Liver (tissue), 7 donors: ENCODE measurements at regions not wholly inside any gene's neighbourhood (a gene's known extent, or its start where the extent isn't known, plus 50 kb on each side); places are given as distances from the start of the nearest gene placed in this dataset.

ENCODE experiments used
- DNase-seq: peaks from one replicate; pipeline ENCODE4 v3.0.0-alpha.2; 2017; ENCODE audit warnings: low spot score
- H3K27ac ChIP-seq, 2 donors: one replicate each; pipeline ENCODE4 v1.7.0; 2013; ENCODE audit warnings: inconsistent platforms in 2 of 2, low read length in 2 of 2, control low read depth in 1 of 2, low read depth in 1 of 2, mild to moderate bottlenecking in 1 of 2
- H3K27me3 ChIP-seq, 4 donors: one replicate each; pipeline versions ENCODE4 v1.6.1 to v1.7.0; 2013; ENCODE audit warnings: low read length in 3 of 4, inconsistent platforms in 1 of 4, mild to moderate bottlenecking in 1 of 4, moderate library complexity in 1 of 4; ENCODE audit not compliant: control insufficient read depth in 4 of 4, insufficient read depth in 4 of 4
- H3K36me3 ChIP-seq, 4 donors: one replicate each; pipeline versions ENCODE4 v1.6.1 to v1.7.0; 2013; ENCODE audit warnings: low read length in 3 of 4, mild to moderate bottlenecking in 3 of 4, low read depth in 1 of 4, moderate library complexity in 1 of 4; ENCODE audit not compliant: control insufficient read depth in 4 of 4, insufficient read depth in 3 of 4
- H3K4me1 ChIP-seq, 4 donors: one replicate each; pipeline versions ENCODE4 v1.6.1 to v1.7.0; 2013; ENCODE audit warnings: low read length in 3 of 4, mild to moderate bottlenecking in 3 of 4, moderate library complexity in 1 of 4; ENCODE audit not compliant: control insufficient read depth in 4 of 4, insufficient read depth in 4 of 4
- H3K4me3 ChIP-seq, 3 donors: one replicate each; pipeline versions ENCODE4 v1.6.1 to v1.7.0; 2013; ENCODE audit warnings: low read length in 3 of 3, control low read depth in 1 of 3, low read depth in 1 of 3, mild to moderate bottlenecking in 1 of 3
- H3K9ac ChIP-seq, 2 donors: one replicate each; pipeline ENCODE4 v1.7.0; 2013; ENCODE audit warnings: low read length in 2 of 2, mild to moderate bottlenecking in 2 of 2, moderate library complexity in 2 of 2, control low read depth in 1 of 2, low read depth in 1 of 2
- H3K9me3 ChIP-seq, 4 donors: one replicate each; pipeline versions ENCODE4 v1.6.1 to v1.7.0; 2013; ENCODE audit warnings: low read length in 3 of 4; ENCODE audit not compliant: control insufficient read depth in 4 of 4
- FOXA2 ChIP-seq: IDR thresholded peaks from 2 replicates; pipeline ENCODE4 v1.6.1; 2016; ENCODE audit warnings: antibody characterized with exemption
- HNF4A ChIP-seq, 2 donors: conservative IDR thresholded peaks; 2 replicates each; pipeline ENCODE4 v1.6.1; 2016; ENCODE audit warnings: antibody characterized with exemption in 2 of 2, mild to moderate bottlenecking in 2 of 2
- RXRA ChIP-seq, 2 donors: IDR thresholded peaks; 2 replicates each; pipeline ENCODE4 v1.6.1; 2017 to 2018; ENCODE audit warnings: antibody characterized with exemption in 2 of 2, mild to moderate bottlenecking in 1 of 2
- SP1 ChIP-seq: IDR thresholded peaks from 2 replicates; pipeline ENCODE4 v1.6.1; 2018; ENCODE audit warnings: antibody characterized with exemption, mild to moderate bottlenecking
- TAF1 ChIP-seq: conservative IDR thresholded peaks from 2 replicates; pipeline ENCODE4 v1.6.1; 2016; ENCODE audit warnings: antibody characterized with exemption, mild to moderate bottlenecking
- YY1 ChIP-seq: IDR thresholded peaks from 2 replicates; pipeline ENCODE4 v1.6.1; 2016; ENCODE audit warnings: antibody characterized with exemption, mild to moderate bottlenecking
- WGBS: extraction: QIAGEN DNeasy Blood & Tissue Kit; methylation state at CpG from one replicate; pipeline ENCODE4 v1.1.7; 2013; 5-methylcytosine and 5-hydroxymethylcytosine counted together
- TF ChIP-seq, protein P1 (sequence below): IDR thresholded peaks from 2 replicates; pipeline ENCODE4 v1.6.1; 2016; ENCODE audit warnings: antibody characterized with exemption
- TF ChIP-seq, protein P2 (sequence below): IDR thresholded peaks from 2 replicates; pipeline ENCODE4 v1.6.1; 2016; ENCODE audit warnings: antibody characterized with exemption
- TF ChIP-seq, protein P3 (sequence below): IDR thresholded peaks from 2 replicates; pipeline ENCODE4 v1.6.1; 2016; ENCODE audit warnings: antibody characterized with exemption, mild to moderate bottlenecking
- TF ChIP-seq, protein P4 (sequence below): IDR thresholded peaks from 2 replicates; pipeline ENCODE4 v1.6.1; 2016; ENCODE audit warnings: antibody characterized with exemption
- donor health status: healthy.
- donor health status: healthy.
- donor health status: healthy.
- donor health status: healthy.

DNA sequence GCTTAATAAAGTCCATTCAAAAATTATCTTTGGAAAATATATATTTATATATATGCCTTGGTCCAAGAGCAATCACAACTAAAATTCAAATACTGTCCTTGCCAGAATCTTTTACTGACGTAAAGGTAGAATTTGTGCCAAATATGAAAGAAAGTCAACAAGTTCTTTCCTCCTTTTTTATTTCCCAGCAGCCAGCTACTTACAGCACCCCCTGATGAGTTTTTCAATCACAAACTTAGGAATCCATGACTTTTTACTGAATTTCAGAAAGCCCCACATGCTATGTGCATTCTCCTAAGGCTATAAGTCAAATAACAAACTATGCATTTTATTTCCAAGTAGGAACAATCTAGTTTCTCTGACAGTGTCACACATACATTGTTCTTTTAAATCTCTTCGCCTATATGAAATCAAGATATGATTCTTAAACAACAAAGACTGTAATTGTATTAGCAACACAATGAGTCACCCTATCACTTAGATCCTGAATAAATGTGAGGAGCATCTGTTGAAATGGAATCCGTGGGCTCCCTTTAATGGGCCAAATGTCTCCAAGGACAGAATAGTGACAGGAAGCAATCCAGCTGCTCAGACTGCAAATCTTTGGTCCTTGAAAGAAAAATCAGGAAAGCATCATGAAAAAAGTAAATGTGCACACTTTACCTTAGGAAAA is 271.4 kb downstream of the DUSP6 start:
- H3K9me3 ChIP-seq: no peaks in the 10 kb centered on the region

DNA sequence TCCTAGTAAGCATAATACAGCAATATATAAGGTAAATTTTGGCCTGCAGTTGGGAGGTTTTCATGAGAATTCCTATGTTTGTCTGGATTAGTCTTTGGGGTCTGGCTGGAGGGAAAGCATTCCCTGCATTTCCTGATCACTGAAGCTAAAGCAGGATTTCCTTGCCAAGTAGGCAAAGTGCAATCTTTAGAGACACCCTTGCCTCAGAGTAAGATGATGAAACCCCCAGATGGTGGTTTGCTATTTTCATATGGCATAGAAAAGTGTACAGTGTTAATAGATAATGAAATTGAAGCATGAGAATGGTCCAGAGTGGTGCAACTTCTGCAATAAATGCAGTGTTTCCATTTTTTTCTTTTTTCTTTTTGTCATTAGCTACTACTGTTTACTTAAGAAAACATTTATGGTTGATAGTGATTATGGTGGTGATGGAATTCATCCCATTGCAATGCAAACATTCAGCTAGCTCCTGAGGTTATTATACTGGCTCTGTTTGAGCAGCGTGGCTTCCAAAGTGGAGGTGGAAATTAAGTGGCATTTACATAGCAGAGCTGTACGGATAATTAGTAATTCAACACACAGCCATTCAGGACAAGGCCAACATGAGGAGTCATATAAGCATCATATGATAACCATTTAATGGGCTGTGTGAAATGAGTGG is 276.3 kb downstream of the DUSP6 start:
- Histone ChIP-seq H3K9ac (no peak overlapping the region), H3K27ac (no peak overlapping the region), H3K36me3 (no peaks in the 10 kb centered on the region), H3K27me3 (no peaks in the 10 kb centered on the region), H3K4me3 (no peak overlapping the region), H3K9me3 (no peaks in the 10 kb centered on the region), H3K4me1 (no peaks in the 10 kb centered on the region)
- TF ChIP-seq YY1 (no peak), FOXA2 (no peak)
- TF ChIP-seq, protein P1, sequence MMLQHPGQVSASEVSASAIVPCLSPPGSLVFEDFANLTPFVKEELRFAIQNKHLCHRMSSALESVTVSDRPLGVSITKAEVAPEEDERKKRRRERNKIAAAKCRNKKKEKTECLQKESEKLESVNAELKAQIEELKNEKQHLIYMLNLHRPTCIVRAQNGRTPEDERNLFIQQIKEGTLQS: peak; percentile 23
- 97% methylated on average over 2 of the region's 2 CpGs for WGBS
- DNase-seq: no peak

More for the DNA sequence above, 271.4 kb downstream of the DUSP6 start:
- H3K27me3 ChIP-seq: no peaks in the 10 kb centered on the region
- H3K4me1 ChIP-seq: no peaks in the 10 kb centered on the region
- no peak overlapping the region for H3K27ac ChIP-seq
- H3K4me3 ChIP-seq: no peak overlapping the region
- no peak for DNase-seq
- no peak overlapping the region for H3K9ac ChIP-seq
- TF ChIP-seq, protein P2, sequence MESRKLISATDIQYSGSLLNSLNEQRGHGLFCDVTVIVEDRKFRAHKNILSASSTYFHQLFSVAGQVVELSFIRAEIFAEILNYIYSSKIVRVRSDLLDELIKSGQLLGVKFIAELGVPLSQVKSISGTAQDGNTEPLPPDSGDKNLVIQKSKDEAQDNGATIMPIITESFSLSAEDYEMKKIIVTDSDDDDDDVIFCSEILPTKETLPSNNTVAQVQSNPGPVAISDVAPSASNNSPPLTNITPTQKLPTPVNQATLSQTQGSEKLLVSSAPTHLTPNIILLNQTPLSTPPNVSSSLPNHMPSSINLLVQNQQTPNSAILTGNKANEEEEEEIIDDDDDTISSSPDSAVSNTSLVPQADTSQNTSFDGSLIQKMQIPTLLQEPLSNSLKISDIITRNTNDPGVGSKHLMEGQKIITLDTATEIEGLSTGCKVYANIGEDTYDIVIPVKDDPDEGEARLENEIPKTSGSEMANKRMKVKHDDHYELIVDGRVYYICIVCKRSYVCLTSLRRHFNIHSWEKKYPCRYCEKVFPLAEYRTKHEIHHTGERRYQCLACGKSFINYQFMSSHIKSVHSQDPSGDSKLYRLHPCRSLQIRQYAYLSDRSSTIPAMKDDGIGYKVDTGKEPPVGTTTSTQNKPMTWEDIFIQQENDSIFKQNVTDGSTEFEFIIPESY: no peak
- TF ChIP-seq FOXA2: no peak
- no peak for TF ChIP-seq TAF1
- TF ChIP-seq RXRA (IDR thresholded peaks at IDR 0.05): no peak
- no peak for TF ChIP-seq HNF4A (conservative IDR thresholded peaks at IDR 0.05)
- TF ChIP-seq, protein P3, sequence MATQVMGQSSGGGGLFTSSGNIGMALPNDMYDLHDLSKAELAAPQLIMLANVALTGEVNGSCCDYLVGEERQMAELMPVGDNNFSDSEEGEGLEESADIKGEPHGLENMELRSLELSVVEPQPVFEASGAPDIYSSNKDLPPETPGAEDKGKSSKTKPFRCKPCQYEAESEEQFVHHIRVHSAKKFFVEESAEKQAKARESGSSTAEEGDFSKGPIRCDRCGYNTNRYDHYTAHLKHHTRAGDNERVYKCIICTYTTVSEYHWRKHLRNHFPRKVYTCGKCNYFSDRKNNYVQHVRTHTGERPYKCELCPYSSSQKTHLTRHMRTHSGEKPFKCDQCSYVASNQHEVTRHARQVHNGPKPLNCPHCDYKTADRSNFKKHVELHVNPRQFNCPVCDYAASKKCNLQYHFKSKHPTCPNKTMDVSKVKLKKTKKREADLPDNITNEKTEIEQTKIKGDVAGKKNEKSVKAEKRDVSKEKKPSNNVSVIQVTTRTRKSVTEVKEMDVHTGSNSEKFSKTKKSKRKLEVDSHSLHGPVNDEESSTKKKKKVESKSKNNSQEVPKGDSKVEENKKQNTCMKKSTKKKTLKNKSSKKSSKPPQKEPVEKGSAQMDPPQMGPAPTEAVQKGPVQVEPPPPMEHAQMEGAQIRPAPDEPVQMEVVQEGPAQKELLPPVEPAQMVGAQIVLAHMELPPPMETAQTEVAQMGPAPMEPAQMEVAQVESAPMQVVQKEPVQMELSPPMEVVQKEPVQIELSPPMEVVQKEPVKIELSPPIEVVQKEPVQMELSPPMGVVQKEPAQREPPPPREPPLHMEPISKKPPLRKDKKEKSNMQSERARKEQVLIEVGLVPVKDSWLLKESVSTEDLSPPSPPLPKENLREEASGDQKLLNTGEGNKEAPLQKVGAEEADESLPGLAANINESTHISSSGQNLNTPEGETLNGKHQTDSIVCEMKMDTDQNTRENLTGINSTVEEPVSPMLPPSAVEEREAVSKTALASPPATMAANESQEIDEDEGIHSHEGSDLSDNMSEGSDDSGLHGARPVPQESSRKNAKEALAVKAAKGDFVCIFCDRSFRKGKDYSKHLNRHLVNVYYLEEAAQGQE: no peak
- TF ChIP-seq, protein P1: no peak
- TF ChIP-seq, protein P4, sequence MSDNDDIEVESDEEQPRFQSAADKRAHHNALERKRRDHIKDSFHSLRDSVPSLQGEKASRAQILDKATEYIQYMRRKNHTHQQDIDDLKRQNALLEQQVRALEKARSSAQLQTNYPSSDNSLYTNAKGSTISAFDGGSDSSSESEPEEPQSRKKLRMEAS: no peak
- TF ChIP-seq SP1: no peak
- no peaks in the 10 kb centered on the region for H3K36me3 ChIP-seq
- WGBS: 75% methylated on average over 3 of the region's 3 CpGs
